ENCODE measurements at regions not wholly inside any gene's neighbourhood (a gene's known extent, or its start where the extent isn't known, plus 50 kb on each side); places are given as distances from the start of the nearest gene placed in this dataset.
A peak's percentile ranks its signal among the peaks of the same experiment; 100 is the strongest.

- H3K27me3 ChIP-seq (ENCODE audit: control insufficient read depth, insufficient read depth, low read length) = no peaks in the 10 kb centered on the region
- no peak for TF ChIP-seq CTCF (IDR thresholded peaks at IDR 0.05; ENCODE audit: insufficient read depth, low read length, severe bottlenecking)
- FAIRE-seq = no peak
These were observed 135.4 kb downstream of the PPP1R3A start for GRCh38 chr7:113783403-113783802.

GRCh38 chr7:113775804-113776203 is 143.0 kb downstream of the PPP1R3A start:
- DNase-seq (ENCODE audit: low read depth) = no peak
- no peak for FAIRE-seq
- H3K4me3 ChIP-seq (ENCODE audit: low read depth, low read length) = no peak overlapping the region
- H3K27me3 ChIP-seq (ENCODE audit: control insufficient read depth, insufficient read depth, low read length) = no peaks in the 10 kb centered on the region
- no peaks in the 10 kb centered on the region for H3K36me3 ChIP-seq (ENCODE audit: control insufficient read depth, insufficient read depth, low read length)
- no peak for TF ChIP-seq CTCF (IDR thresholded peaks at IDR 0.05; ENCODE audit: insufficient read depth, low read length, severe bottlenecking)

More at GRCh38 chr7:113783403-113783802, 135.4 kb downstream of the PPP1R3A start:
- DNase-seq (ENCODE audit: low read depth) = no peak
- Histone ChIP-seq H3K36me3 (ENCODE audit: control insufficient read depth, insufficient read depth, low read length) (no peaks in the 10 kb centered on the region), H3K4me3 (ENCODE audit: low read depth, low read length) (no peak overlapping the region)

- FAIRE-seq = no peak
- TF ChIP-seq CTCF (IDR thresholded peaks at IDR 0.05; ENCODE audit: insufficient read depth, low read length, severe bottlenecking) = no peak
- DNase-seq (ENCODE audit: low read depth) = no peak
These were observed 143.4 kb downstream of the PPP1R3A start for GRCh38 chr7:113775401-113775800.

GRCh38 chr7:113774182-113774807 is 144.5 kb downstream of the PPP1R3A start:
- FAIRE-seq = no peak

More at GRCh38 chr7:113775401-113775800, 143.4 kb downstream of the PPP1R3A start:
- Histone ChIP-seq H3K36me3 (ENCODE audit: control insufficient read depth, insufficient read depth, low read length) (no peaks in the 10 kb centered on the region), H3K27me3 (ENCODE audit: control insufficient read depth, insufficient read depth, low read length) (no peaks in the 10 kb centered on the region), H3K4me3 (ENCODE audit: low read depth, low read length) (no peak overlapping the region)

GRCh38 chr7:113770146-113770738 is 148.6 kb downstream of the PPP1R3A start:
- H3K36me3 ChIP-seq (ENCODE audit: control insufficient read depth, insufficient read depth, low read length) = no peaks in the 10 kb centered on the region
- FAIRE-seq = no peak
- TF ChIP-seq CTCF (IDR thresholded peaks at IDR 0.05; ENCODE audit: insufficient read depth, low read length, severe bottlenecking) = no peak
- DNase-seq (ENCODE audit: low read depth) = no peak
- no peak overlapping the region for H3K4me3 ChIP-seq (ENCODE audit: low read depth, low read length)
- no peaks in the 10 kb centered on the region for H3K27me3 ChIP-seq (ENCODE audit: control insufficient read depth, insufficient read depth, low read length)

More at GRCh38 chr7:113774182-113774807, 144.5 kb downstream of the PPP1R3A start:
- Histone ChIP-seq H3K27me3 (ENCODE audit: control insufficient read depth, insufficient read depth, low read length) (no peaks in the 10 kb centered on the region), H3K4me3 (ENCODE audit: low read depth, low read length) (no peak overlapping the region), H3K36me3 (ENCODE audit: control insufficient read depth, insufficient read depth, low read length) (no peaks in the 10 kb centered on the region)
- peak; percentile 49 for TF ChIP-seq CTCF (IDR thresholded peaks at IDR 0.05; ENCODE audit: insufficient read depth, low read length, severe bottlenecking)
- DNase-seq (ENCODE audit: low read depth) = peak; percentile 56
